WTC11 (cell line): ENCODE measurements at regions not wholly inside any gene's neighbourhood (a gene's known extent, or its start where the extent isn't known, plus 50 kb on each side); places are given as distances from the start of the nearest gene placed in this dataset.

Experiments
- ATF1 ChIP-seq: sonication (generic); formaldehyde crosslinking; IDR thresholded peaks from 2 replicates; pipeline ENCODE4 v1.8.1; 2023; ENCODE audit warnings: mild to moderate bottlenecking, moderate library complexity, missing genetic modification reagents
- NR3C1 ChIP-seq: sonication (generic); formaldehyde crosslinking; conservative IDR thresholded peaks from 2 replicates; pipeline ENCODE4 v1.8.1; 2023; ENCODE audit warnings: low read depth, mild to moderate bottlenecking, missing genetic modification reagents
- TF ChIP-seq, protein P1 (sequence below): fragments of 200-600 bp; IDR thresholded peaks from 2 replicates; pipeline ENCODE4 v1.8.0; 2022; ENCODE audit warnings: antibody characterized with exemption
- TF ChIP-seq, protein P2 (sequence below): sonication (generic); formaldehyde crosslinking; IDR thresholded peaks from 2 replicates; pipeline ENCODE4 v1.8.0; 2022; ENCODE audit warnings: mild to moderate bottlenecking, missing genetic modification reagents

DNA sequence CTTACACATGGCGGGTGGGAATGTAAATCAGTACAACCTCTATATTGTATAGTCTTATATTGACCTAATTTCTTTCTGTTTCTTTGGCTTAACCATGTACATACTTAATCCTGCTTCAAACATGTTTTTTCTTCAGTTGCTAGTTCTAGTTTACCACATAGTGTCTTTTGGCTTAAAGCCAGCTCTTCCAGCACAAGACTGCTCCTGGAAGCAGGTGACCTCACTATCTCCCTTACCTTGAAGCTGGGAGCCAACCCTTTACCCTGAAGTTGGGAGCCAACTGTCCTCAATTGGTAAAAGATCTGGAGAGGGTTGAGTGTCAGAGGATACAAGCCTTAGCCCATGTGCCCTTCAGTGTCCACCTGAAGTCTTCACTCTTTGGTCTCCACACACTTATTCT lies 162.7 kb downstream of the AASDH start:
- TF ChIP-seq, protein P1, sequence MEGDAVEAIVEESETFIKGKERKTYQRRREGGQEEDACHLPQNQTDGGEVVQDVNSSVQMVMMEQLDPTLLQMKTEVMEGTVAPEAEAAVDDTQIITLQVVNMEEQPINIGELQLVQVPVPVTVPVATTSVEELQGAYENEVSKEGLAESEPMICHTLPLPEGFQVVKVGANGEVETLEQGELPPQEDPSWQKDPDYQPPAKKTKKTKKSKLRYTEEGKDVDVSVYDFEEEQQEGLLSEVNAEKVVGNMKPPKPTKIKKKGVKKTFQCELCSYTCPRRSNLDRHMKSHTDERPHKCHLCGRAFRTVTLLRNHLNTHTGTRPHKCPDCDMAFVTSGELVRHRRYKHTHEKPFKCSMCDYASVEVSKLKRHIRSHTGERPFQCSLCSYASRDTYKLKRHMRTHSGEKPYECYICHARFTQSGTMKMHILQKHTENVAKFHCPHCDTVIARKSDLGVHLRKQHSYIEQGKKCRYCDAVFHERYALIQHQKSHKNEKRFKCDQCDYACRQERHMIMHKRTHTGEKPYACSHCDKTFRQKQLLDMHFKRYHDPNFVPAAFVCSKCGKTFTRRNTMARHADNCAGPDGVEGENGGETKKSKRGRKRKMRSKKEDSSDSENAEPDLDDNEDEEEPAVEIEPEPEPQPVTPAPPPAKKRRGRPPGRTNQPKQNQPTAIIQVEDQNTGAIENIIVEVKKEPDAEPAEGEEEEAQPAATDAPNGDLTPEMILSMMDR, result no peak
- TF ChIP-seq ATF1 (CRISPR knock-in tag) (no peak), NR3C1 (no peak)
- TF ChIP-seq, protein P2, sequence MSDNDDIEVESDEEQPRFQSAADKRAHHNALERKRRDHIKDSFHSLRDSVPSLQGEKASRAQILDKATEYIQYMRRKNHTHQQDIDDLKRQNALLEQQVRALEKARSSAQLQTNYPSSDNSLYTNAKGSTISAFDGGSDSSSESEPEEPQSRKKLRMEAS, result no peak
